H1 (cell line): ENCODE measurements at regions not wholly inside any gene's neighbourhood (a gene's known extent, or its start where the extent isn't known, plus 50 kb on each side); places are given as distances from the start of the nearest gene placed in this dataset.

Experiments
- BACH1 ChIP-seq: IDR thresholded peaks from 2 replicates; pipeline ENCODE4 v1.6.1; 2012; ENCODE audit warnings: low read length, improper control_type of control experiment
- CBX5 ChIP-seq: fragments of 300-800, 300-1000 bp; sonication (generic); IDR thresholded peaks from 2 replicates; pipeline ENCODE4 v1.7.1; 2016; ENCODE audit warnings: antibody characterized with exemption, low read length, low read depth
- CHD2 ChIP-seq: IDR thresholded peaks from 2 replicates; pipeline ENCODE4 v1.6.1; 2012; ENCODE audit warnings: low read length, improper control_type of control experiment
- CHD7 ChIP-seq: fragments of 300-600 bp; sonication (generic); IDR thresholded peaks from 2 replicates; pipeline ENCODE4 v1.7.1; 2012; ENCODE audit warnings: low read length, moderate library complexity, mild to moderate bottlenecking, inconsistent platforms; ENCODE audit not compliant: insufficient replicate concordance
- HDAC6 ChIP-seq: IDR thresholded peaks from one replicate; pipeline ENCODE4 v1.7.1; 2012; ENCODE audit warnings: low read depth, mild to moderate bottlenecking, inconsistent platforms, low read length, moderate library complexity
- JUN ChIP-seq: IDR thresholded peaks from 2 replicates; pipeline ENCODE4 v1.6.1; 2011; ENCODE audit warnings: low read depth, mild to moderate bottlenecking, improper control_type of control experiment, low read length
- NANOG ChIP-seq: IDR thresholded peaks from 2 replicates; pipeline ENCODE4 v1.6.1; 2011; ENCODE audit warnings: low read length, low read depth, mild to moderate bottlenecking, inconsistent platforms; ENCODE audit not compliant: insufficient read depth, poor library complexity, severe bottlenecking
- POU5F1 ChIP-seq: IDR thresholded peaks from 2 replicates; pipeline ENCODE4 v1.6.1; 2011; ENCODE audit warnings: low read depth, mild to moderate bottlenecking, low read length, moderate library complexity
- RXRA ChIP-seq: IDR thresholded peaks from 2 replicates; pipeline ENCODE4 v1.6.1; 2011; ENCODE audit warnings: low read depth, mild to moderate bottlenecking, low read length, moderate library complexity; ENCODE audit not compliant: insufficient read depth
- SAP30 ChIP-seq: fragments of 300-600 bp; sonication (generic); IDR thresholded peaks from 2 replicates; pipeline ENCODE4 v1.7.1; 2012; ENCODE audit warnings: low read length, moderate library complexity, mild to moderate bottlenecking, inconsistent platforms; ENCODE audit not compliant: insufficient read depth, insufficient replicate concordance

- TF ChIP-seq NANOG (no peak), CHD2 (no peak), JUN (no peak), CHD7 (no peak), SAP30 (no peak), BACH1 (no peak), HDAC6 (no peak), RXRA (no peak), POU5F1 (no peak), CBX5 (no peak)
Measured at GRCh38 chr20:43248341-43248740, 58.6 kb upstream of the PTPRT start (continued).
